WI38 (cell line): ENCODE measurements at regions not wholly inside any gene's neighbourhood (a gene's known extent, or its start where the extent isn't known, plus 50 kb on each side); places are given as distances from the start of the nearest gene placed in this dataset.

ENCODE experiments used
- H3K4me3 ChIP-seq: 2 replicates; pipeline ENCODE4 v1.5.1; 2011; ENCODE audit warnings: low read depth, mild to moderate bottlenecking, control low read depth, low read length
- CTCF ChIP-seq: IDR thresholded peaks from 2 replicates; pipeline ENCODE4 v1.5.1; 2012; ENCODE audit warnings: low read depth, mild to moderate bottlenecking, control low read depth, low read length

GRCh38 chr7:91345449-91345848 is 81.2 kb downstream of the FZD1 start:
- no peak overlapping the region for H3K4me3 ChIP-seq
- no peak for TF ChIP-seq CTCF

DNA sequence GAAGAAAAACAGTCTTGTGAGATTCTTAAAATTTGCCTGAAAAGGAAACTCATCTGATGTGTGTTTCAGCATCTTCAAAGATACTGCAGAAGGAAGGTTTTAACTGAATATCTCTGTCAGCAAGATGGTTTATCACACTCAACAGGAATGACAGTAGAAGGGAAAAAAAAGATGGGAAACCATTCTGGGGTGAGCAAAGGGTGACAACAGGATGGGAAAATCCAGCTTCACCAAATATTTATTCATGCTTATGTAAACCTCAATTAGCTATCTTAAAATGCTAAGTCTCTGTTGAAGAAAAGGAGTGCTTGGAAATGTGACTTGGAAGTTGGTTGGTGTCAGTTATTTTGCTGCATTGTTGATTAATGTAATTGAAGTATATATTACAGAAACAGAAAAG is 82.2 kb downstream of the FZD1 start:
- no peak for TF ChIP-seq CTCF
- H3K4me3 ChIP-seq, result no peak overlapping the region

DNA sequence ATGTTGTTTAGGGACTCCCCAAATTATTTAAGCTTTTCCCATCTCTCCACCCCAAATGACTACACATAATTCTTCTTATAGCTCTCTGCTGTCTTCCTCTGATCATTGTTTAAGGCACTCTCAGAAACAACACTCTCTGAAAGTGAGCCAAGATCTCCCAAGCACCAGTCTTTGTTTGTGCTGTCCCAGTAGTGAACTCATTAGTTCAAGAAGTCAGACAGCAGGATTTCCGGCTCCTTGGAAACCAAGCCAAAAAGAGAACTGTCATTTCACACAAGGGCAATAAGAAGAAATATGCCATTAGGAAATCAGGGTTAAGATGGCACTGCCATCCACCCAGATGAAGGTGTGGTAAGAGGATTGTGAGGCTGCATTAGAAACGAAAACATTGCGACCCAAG is 83.1 kb downstream of the FZD1 start:
- no peak for TF ChIP-seq CTCF
- no peak overlapping the region for H3K4me3 ChIP-seq

GRCh38 chr7:91348711-91349110 is 84.5 kb downstream of the FZD1 start:
- TF ChIP-seq CTCF, result no peak
- no peak overlapping the region for H3K4me3 ChIP-seq

- no peak overlapping the region for H3K4me3 ChIP-seq
- TF ChIP-seq CTCF, result no peak
These were observed 87.1 kb downstream of the FZD1 start for GRCh38 chr7:91351374-91351773.

- no peak for TF ChIP-seq CTCF
These were observed 87.9 kb downstream of the FZD1 start for GRCh38 chr7:91352091-91352490.

DNA sequence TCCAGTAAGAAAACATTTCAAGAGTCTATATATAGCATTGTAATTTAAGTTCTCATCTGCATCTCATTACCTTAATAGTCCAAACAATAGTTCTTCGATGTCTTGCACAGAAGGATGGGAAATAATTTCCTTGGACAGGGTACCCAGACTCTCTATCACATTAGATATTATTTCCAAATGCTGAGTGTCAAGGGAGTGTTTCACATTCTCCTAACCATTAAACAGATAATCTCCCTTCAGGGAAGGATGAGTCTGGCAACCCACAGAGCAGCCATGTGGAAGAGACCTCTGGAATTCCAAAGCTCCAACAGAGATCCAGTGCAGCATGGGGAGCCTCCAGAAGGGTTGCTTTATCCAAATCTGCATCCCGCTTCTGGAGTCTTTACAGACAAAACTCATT is 89.6 kb downstream of the FZD1 start:
- no peak overlapping the region for H3K4me3 ChIP-seq
- TF ChIP-seq CTCF, result no peak

More at GRCh38 chr7:91352091-91352490, 87.9 kb downstream of the FZD1 start:
- no peak overlapping the region for H3K4me3 ChIP-seq
